Cerebellar cortex (tissue), 1 donor: ENCODE measurements at regions not wholly inside any gene's neighbourhood (a gene's known extent, or its start where the extent isn't known, plus 50 kb on each side); places are given as distances from the start of the nearest gene placed in this dataset.

ENCODE experiments used
- DNase-seq: peaks from one replicate; pipeline ENCODE4 v3.0.0-alpha.2; 2015; ENCODE audit warnings: low spot score

- no peak for DNase-seq
These were observed 608.2 kb upstream of the GCFC2 start for GRCh38 chr2:76318848-76319360.

GRCh38 chr2:76316691-76317090, 606.0 kb upstream of the GCFC2 start:
- DNase-seq = no peak

GRCh38 chr2:76314271-76315020, 603.7 kb upstream of the GCFC2 start:
- DNase-seq = no peak

GRCh38 chr2:76312236-76312635, 601.5 kb upstream of the GCFC2 start:
- DNase-seq = no peak

GRCh38 chr2:76311728-76312127, 601.0 kb upstream of the GCFC2 start:
- no peak for DNase-seq

- no peak for DNase-seq
These were observed 600.3 kb upstream of the GCFC2 start for GRCh38 chr2:76310894-76311633.

GRCh38 chr2:76307495-76307894, 596.8 kb upstream of the GCFC2 start:
- DNase-seq = no peak

- no peak for DNase-seq
These were observed 587.3 kb upstream of the GCFC2 start for GRCh38 chr2:76298041-76298440.

GRCh38 chr2:76296438-76296837, 585.7 kb upstream of the GCFC2 start:
- DNase-seq = no peak

- no peak for DNase-seq
These were observed 585.0 kb upstream of the GCFC2 start for GRCh38 chr2:76295762-76296161.

- no peak for DNase-seq
These were observed 577.9 kb upstream of the GCFC2 start for GRCh38 chr2:76288598-76288997.

- no peak for DNase-seq
These were observed 577.4 kb upstream of the GCFC2 start for GRCh38 chr2:76288146-76288545.

- no peak for DNase-seq
These were observed 572.6 kb upstream of the GCFC2 start for GRCh38 chr2:76283350-76283749.

GRCh38 chr2:76281156-76281841, 570.6 kb upstream of the GCFC2 start:
- no peak for DNase-seq

- DNase-seq = no peak
These were observed 570.0 kb upstream of the GCFC2 start for GRCh38 chr2:76280686-76281085.

- no peak for DNase-seq
These were observed 568.4 kb upstream of the GCFC2 start for GRCh38 chr2:76279142-76279541.

GRCh38 chr2:76275788-76276187, 565.1 kb upstream of the GCFC2 start:
- DNase-seq = no peak

- no peak for DNase-seq
These were observed 564.0 kb upstream of the GCFC2 start for GRCh38 chr2:76274676-76275075.

- DNase-seq = no peak
These were observed 563.4 kb upstream of the GCFC2 start for GRCh38 chr2:76274160-76274559.

- DNase-seq = no peak
These were observed 559.5 kb upstream of the GCFC2 start for GRCh38 chr2:76270096-76270710.

GRCh38 chr2:76268902-76269620, 558.3 kb upstream of the GCFC2 start:
- DNase-seq = no peak

- DNase-seq = no peak
These were observed 557.8 kb upstream of the GCFC2 start for GRCh38 chr2:76268484-76268883.
